SK-N-MC (cell line): ENCODE measurements at regions not wholly inside any gene's neighbourhood (a gene's known extent, or its start where the extent isn't known, plus 50 kb on each side); places are given as distances from the start of the nearest gene placed in this dataset.

ENCODE experiments used
- EZH2 ChIP-seq: fragments of 200-600 bp; sonication (generic); IDR thresholded peaks from one replicate; pipeline ENCODE4 v1.6.1; 2017; ENCODE audit warnings: antibody characterized with exemption
- FOXP2 ChIP-seq: optimal IDR thresholded peaks from 2 replicates; pipeline ENCODE3; 2011; ENCODE audit warnings: mild to moderate bottlenecking, moderate library complexity; ENCODE audit not compliant: insufficient read depth; ENCODE audit errors: extremely low read length, control extremely low read depth

GRCh38 chr2:143974262-143974661 is 545.7 kb downstream of the ZEB2 start:
- TF ChIP-seq FOXP2: no peak
- TF ChIP-seq EZH2: no peak
